ENCODE measurements at regions not wholly inside any gene's neighbourhood (a gene's known extent, or its start where the extent isn't known, plus 50 kb on each side); places are given as distances from the start of the nearest gene placed in this dataset.

DNA sequence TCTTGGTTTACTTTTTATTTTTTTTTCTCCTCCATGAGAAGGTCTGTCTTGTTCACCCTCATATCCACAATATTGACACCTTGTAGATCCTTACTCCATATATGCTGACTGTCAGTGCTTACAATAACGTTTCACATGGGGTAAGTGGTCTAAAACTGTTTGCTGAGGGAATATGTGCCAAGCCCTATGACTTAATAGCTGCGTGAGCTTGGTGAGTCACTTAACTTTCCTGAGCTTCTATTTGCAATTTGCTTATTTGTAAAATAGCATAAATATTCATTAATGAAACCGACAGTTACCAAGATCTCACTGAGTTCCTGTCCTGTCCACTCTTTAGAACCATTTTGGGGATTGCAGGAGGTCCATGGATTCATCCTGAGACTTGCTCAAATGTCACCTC lies 190.7 kb downstream of the CCT6B start:
- POLR2A ChIA-PET, result no interaction called here

More for the DNA sequence above, 190.7 kb downstream of the CCT6B start:
- no peak overlapping the region for H3K4me2 ChIP-seq (ENCODE audit: low read depth, low read length)
- no TSS peak for BruUV-seq (replicated peaks)
- intact Hi-C loops (cut with micrococcal nuclease; ENCODE audit: unreplicated experiment), result no loop called here
- no peak overlapping the region for H3K4me3 ChIP-seq (replicated peaks in 1 of 3; ENCODE audit: insufficient read depth in 1 of 3, low read depth in 2 of 3, low read length in 3 of 3)
- in situ Hi-C loops (cut with HindIII; ENCODE audit: extremely low pct_ligation_motif_present, low pct_unique_long_range_greater_than_20kb), result no loop called here
- H3K4me1 ChIP-seq (ENCODE audit: insufficient read depth, low read length), result no peaks in the 10 kb centered on the region
- CTCF ChIA-PET (ENCODE audit: low intra/inter-chr PET ratio, low total read pairs), result no interaction called here
- H3K79me2 ChIP-seq (ENCODE audit: insufficient read depth, low read length), result no peaks in the 10 kb centered on the region
- ATAC-seq, result no peak
- H3K9me3 ChIP-seq (ENCODE audit: low read length), result no peaks in the 10 kb centered on the region
- 0% methylated on average over 3 of the region's 3 CpGs for WGBS (ENCODE audit: low lambda C conversion rate)
- H3K27me3 ChIP-seq (ENCODE audit: control insufficient read depth in 1 of 2, insufficient read depth in 2 of 2, low read length in 2 of 2), result peaks cover 4 to 15% of the 10 kb centered on the region in 2 experiments; a peak in 2 of 5 replicates
- H4K20me1 ChIP-seq (ENCODE audit: insufficient read depth, low read length), result no peaks in the 10 kb centered on the region
- no peak overlapping the region for H3K27ac ChIP-seq (ENCODE audit: extremely low read length, insufficient read depth, low read length)
- no peak overlapping the region for H3K9ac ChIP-seq (ENCODE audit: insufficient read depth, low read depth, low read length)
- no peak for FAIRE-seq
- no peak for TF ChIP-seq NFKB2 (CRISPR knock-in tag; IDR thresholded peaks at IDR 0.05; ENCODE audit: borderline replicate concordance)
- TF ChIP-seq ZNF609 (CRISPR knock-in tag; IDR thresholded peaks at IDR 0.05; ENCODE audit: borderline replicate concordance), result no peak
- no peak for TF ChIP-seq ELF4 (CRISPR knock-in tag; IDR thresholded peaks at IDR 0.05; ENCODE audit: borderline replicate concordance)
- no peak for TF ChIP-seq ZNF547 (CRISPR knock-in tag; IDR thresholded peaks at IDR 0.05)
- TF ChIP-seq U2AF2 (IDR thresholded peaks at IDR 0.05; ENCODE audit: low read depth, low read length), result no peak
- TF ChIP-seq HNF4A (CRISPR knock-in tag; IDR thresholded peaks at IDR 0.05), result no peak
- TF ChIP-seq ZBTB10 (CRISPR knock-in tag; IDR thresholded peaks at IDR 0.05; ENCODE audit: borderline replicate concordance), result no peak
- no peak for TF ChIP-seq RAD51 (IDR thresholded peaks at IDR 0.05; ENCODE audit: borderline replicate concordance)
- TF ChIP-seq ZNF501 (CRISPR knock-in tag; IDR thresholded peaks at IDR 0.05), result no peak
- TF ChIP-seq GFI1 (CRISPR knock-in tag; IDR thresholded peaks at IDR 0.05; ENCODE audit: borderline replicate concordance), result no peak
- no peaks in the 10 kb centered on the region for H3K36me3 ChIP-seq (replicated peaks in 1 of 2; ENCODE audit: control insufficient read depth in 1 of 2, insufficient read depth in 2 of 2, low read length in 2 of 2)
- no peak overlapping the region for H2AFZ ChIP-seq (ENCODE audit: low read length)
- DNase-seq (ENCODE audit: low spot score), result no peak
